ENCODE measurements at regions not wholly inside any gene's neighbourhood (a gene's known extent, or its start where the extent isn't known, plus 50 kb on each side); places are given as distances from the start of the nearest gene placed in this dataset.

DNA sequence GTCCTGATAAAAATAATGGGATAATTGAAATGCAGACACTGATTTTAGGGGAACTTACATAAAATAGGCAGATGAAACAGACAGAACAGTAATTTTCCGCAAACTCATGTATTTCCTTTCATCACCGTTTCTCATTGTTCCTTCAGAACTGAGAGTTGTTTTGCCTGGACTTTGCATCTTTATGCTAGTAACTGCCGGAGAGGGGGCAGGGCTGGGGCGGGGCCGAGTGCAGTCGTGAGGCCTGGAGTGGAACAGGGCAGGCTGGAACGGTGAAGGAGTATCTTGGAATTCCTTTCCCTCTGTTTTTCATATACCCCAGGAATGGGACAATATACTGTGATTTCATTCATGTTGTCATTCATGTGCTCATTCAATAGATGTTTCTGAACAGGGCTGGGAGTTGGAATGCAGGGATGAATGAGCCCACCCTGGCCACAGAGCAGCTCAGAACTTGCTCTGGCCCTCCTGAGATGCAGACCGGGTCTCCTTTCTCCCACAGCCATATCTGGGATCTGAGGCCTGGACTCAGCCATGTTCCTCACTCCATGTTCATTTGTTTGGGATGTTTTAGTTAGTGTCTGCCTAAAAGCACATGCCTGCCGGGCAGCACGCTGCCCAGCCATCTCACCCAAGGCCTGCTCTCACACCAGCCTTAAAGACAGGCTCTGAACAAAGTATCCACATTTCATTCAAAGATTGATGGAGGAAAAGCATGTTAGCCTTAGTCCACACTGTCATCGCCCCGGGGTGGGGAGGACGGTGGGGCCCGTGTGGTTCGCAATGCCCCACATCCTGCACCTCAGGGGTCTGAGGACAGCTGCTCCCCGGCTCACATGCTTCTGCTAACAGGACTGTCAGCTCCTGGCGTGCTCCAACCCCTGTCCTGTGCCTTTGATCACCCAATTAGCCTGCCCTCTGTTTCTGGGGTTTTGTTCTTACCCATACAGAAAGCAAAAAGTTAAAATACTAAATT, 92.9 kb downstream of the SOX1 start:
- CTCF ChIA-PET: no interaction called here
- Histone ChIP-seq H2AFZ (ENCODE audit: low read depth, low read length) (no peak overlapping the region), H3K4me3 (replicated peaks in 1 of 3; ENCODE audit: insufficient read depth in 1 of 3, low read depth in 1 of 3, low read length in 3 of 3) (no peak overlapping the region), H3K36me3 (ENCODE audit: control insufficient read depth in 2 of 2, extremely low read depth in 1 of 2, insufficient read depth in 2 of 2, low read length in 2 of 2) (no peaks in the 10 kb centered on the region), H3K79me2 (ENCODE audit: control insufficient read depth, insufficient read depth, low read length) (no peaks in the 10 kb centered on the region), H3K9me1 (replicated peaks; ENCODE audit: control insufficient read depth, extremely low read depth, insufficient read depth, low read length) (no peaks in the 10 kb centered on the region), H3K4me2 (ENCODE audit: insufficient read depth, low read length) (no peak overlapping the region), H3K27me3 (ENCODE audit: control insufficient read depth in 2 of 2, insufficient read depth in 2 of 2, low read length in 2 of 2) (no peaks in the 10 kb centered on the region), H3K27ac (ENCODE audit: insufficient read depth, low read depth, low read length) (no peak overlapping the region), H4K20me1 (replicated peaks; ENCODE audit: control insufficient read depth, extremely low read depth, insufficient read depth, low read length) (no peaks in the 10 kb centered on the region), H3K9me3 (replicated peaks; ENCODE audit: control insufficient read depth, insufficient read depth, low read length) (peaks cover 5% of the 10 kb centered on the region), H3K9ac (replicated peaks; ENCODE audit: extremely low read depth, insufficient read depth, low read length) (no peak overlapping the region), H3K4me1 (ENCODE audit: control insufficient read depth, extremely low read depth, insufficient read depth, low read length) (no peaks in the 10 kb centered on the region)
- dilution Hi-C loops (cut with MboI; ENCODE audit: extremely low pct_ligation_motif_present, low sequenced_read_pairs) (no loop called here), intact Hi-C loops (cut with micrococcal nuclease) (no loop called here)
- POLR2A ChIA-PET: no interaction called here
- FAIRE-seq (no peak), DNase-seq (ENCODE audit: low read depth, low spot score) (no peak)
- TF ChIP-seq, protein P1, sequence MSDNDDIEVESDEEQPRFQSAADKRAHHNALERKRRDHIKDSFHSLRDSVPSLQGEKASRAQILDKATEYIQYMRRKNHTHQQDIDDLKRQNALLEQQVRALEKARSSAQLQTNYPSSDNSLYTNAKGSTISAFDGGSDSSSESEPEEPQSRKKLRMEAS (IDR thresholded peaks at IDR 0.05; ENCODE audit: insufficient read depth, insufficient read length): no peak
- TF ChIP-seq EZH2 (IDR thresholded peaks at IDR 0.05; ENCODE audit: borderline replicate concordance, low read depth, low read length, severe bottlenecking): no peak
- TF ChIP-seq FOS (IDR thresholded peaks at IDR 0.05; ENCODE audit: borderline replicate concordance, insufficient read depth, low read length): no peak
- TF ChIP-seq JUN (IDR thresholded peaks at IDR 0.05; ENCODE audit: borderline replicate concordance, insufficient read depth, insufficient read length, low read depth): no peak
- BruUV-seq (replicated peaks): no TSS peak

DNA sequence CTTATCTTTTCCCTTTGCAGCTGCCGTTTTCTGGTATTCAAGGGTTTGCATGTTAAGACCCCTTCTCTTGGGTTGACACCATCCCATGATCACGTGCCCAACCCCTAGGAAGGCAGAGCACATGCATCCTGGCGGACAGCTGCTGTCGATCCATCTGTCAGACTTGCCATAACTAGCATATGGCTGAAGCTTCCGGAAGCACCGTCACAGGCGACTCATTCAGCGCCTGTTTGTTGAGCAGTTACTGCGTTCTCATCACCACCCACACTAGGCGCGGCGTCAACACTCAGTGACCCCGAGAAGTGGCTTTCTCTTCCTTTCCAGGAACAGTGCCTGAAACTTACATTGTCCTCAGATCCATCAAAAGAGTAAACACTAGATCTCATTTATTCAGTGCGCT, 93.6 kb downstream of the SOX1 start:
- Histone ChIP-seq H3K4me1 (ENCODE audit: control insufficient read depth, extremely low read depth, insufficient read depth, low read length) (no peaks in the 10 kb centered on the region), H3K27me3 (ENCODE audit: control insufficient read depth in 2 of 2, insufficient read depth in 2 of 2, low read length in 2 of 2) (no peaks in the 10 kb centered on the region), H3K4me2 (ENCODE audit: insufficient read depth, low read length) (no peak overlapping the region), H3K27ac (ENCODE audit: insufficient read depth, low read depth, low read length) (no peak overlapping the region), H3K9me3 (replicated peaks; ENCODE audit: control insufficient read depth, insufficient read depth, low read length) (peaks cover 6% of the 10 kb centered on the region), H3K79me2 (ENCODE audit: control insufficient read depth, insufficient read depth, low read length) (no peaks in the 10 kb centered on the region), H3K9ac (replicated peaks; ENCODE audit: extremely low read depth, insufficient read depth, low read length) (no peak overlapping the region), H4K20me1 (replicated peaks; ENCODE audit: control insufficient read depth, extremely low read depth, insufficient read depth, low read length) (no peaks in the 10 kb centered on the region), H2AFZ (ENCODE audit: low read depth, low read length) (no peak overlapping the region), H3K36me3 (ENCODE audit: control insufficient read depth in 2 of 2, extremely low read depth in 1 of 2, insufficient read depth in 2 of 2, low read length in 2 of 2) (no peaks in the 10 kb centered on the region), H3K4me3 (replicated peaks in 1 of 3; ENCODE audit: insufficient read depth in 1 of 3, low read depth in 1 of 3, low read length in 3 of 3) (no peak overlapping the region), H3K9me1 (replicated peaks; ENCODE audit: control insufficient read depth, extremely low read depth, insufficient read depth, low read length) (no peaks in the 10 kb centered on the region)
- dilution Hi-C loops (cut with MboI; ENCODE audit: extremely low pct_ligation_motif_present, low sequenced_read_pairs) (no loop called here), intact Hi-C loops (cut with micrococcal nuclease) (no loop called here)
- ChIA-PET CTCF (no interaction called here), POLR2A (no interaction called here)
- no peak for TF ChIP-seq GATA2 (IDR thresholded peaks at IDR 0.05; ENCODE audit: insufficient read depth, insufficient read length, low read depth, low read length)
- no peak for TF ChIP-seq EZH2 (IDR thresholded peaks at IDR 0.05; ENCODE audit: borderline replicate concordance, low read depth, low read length, severe bottlenecking)
- no peak for TF ChIP-seq POLR2A (IDR thresholded peaks at IDR 0.05; ENCODE audit: low read depth, low read length)
- TF ChIP-seq FOS (IDR thresholded peaks at IDR 0.05; ENCODE audit: borderline replicate concordance, insufficient read depth, low read length): no peak
- TF ChIP-seq, protein P1 (IDR thresholded peaks at IDR 0.05; ENCODE audit: insufficient read depth, insufficient read length): no peak
- TF ChIP-seq JUN (IDR thresholded peaks at IDR 0.05; ENCODE audit: borderline replicate concordance, insufficient read depth, insufficient read length, low read depth): no peak
- TF ChIP-seq, protein P2, sequence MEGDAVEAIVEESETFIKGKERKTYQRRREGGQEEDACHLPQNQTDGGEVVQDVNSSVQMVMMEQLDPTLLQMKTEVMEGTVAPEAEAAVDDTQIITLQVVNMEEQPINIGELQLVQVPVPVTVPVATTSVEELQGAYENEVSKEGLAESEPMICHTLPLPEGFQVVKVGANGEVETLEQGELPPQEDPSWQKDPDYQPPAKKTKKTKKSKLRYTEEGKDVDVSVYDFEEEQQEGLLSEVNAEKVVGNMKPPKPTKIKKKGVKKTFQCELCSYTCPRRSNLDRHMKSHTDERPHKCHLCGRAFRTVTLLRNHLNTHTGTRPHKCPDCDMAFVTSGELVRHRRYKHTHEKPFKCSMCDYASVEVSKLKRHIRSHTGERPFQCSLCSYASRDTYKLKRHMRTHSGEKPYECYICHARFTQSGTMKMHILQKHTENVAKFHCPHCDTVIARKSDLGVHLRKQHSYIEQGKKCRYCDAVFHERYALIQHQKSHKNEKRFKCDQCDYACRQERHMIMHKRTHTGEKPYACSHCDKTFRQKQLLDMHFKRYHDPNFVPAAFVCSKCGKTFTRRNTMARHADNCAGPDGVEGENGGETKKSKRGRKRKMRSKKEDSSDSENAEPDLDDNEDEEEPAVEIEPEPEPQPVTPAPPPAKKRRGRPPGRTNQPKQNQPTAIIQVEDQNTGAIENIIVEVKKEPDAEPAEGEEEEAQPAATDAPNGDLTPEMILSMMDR (IDR thresholded peaks at IDR 0.05; ENCODE audit: extremely low read depth in 1 of 2, insufficient read depth in 1 of 2, low read depth in 1 of 2, low read length in 2 of 2): no peak
- no peak for TF ChIP-seq MYC (IDR thresholded peaks at IDR 0.05; ENCODE audit: low read depth, low read length)
- no peak for TF ChIP-seq POLR2AphosphoS5 (IDR thresholded peaks at IDR 0.05; ENCODE audit: insufficient read depth, low read depth, low read length)
- BruUV-seq (replicated peaks): no TSS peak
- DNase-seq (ENCODE audit: low read depth, low spot score) (no peak), FAIRE-seq (no peak)
